ENCODE measurements at regions not wholly inside any gene's neighbourhood (a gene's known extent, or its start where the extent isn't known, plus 50 kb on each side); places are given as distances from the start of the nearest gene placed in this dataset.

GRCh38 chr3:72434296-72434695 lies 413.9 kb downstream of the SHQ1 start:
- H3K9ac ChIP-seq = no peak overlapping the region
- no peak overlapping the region for H3K4me2 ChIP-seq
- CTCF ChIA-PET = interaction anchor here (0.6 kb wide), 1 partner anchor 267 kb away, joined by 3 read pairs; no protein-coding TSS in a partner anchor
- H3K79me2 ChIP-seq (ENCODE audit: insufficient read depth) = peaks cover 90% of the 10 kb centered on the region
- peaks cover 0 to 5% of the 10 kb centered on the region in 2 experiments; a peak in 2 of 4 replicates for H3K4me1 ChIP-seq (ENCODE audit: control insufficient read depth in 1 of 2, insufficient read depth in 2 of 2, low read depth in 1 of 2, low read length in 1 of 2)
- no peaks in the 10 kb centered on the region for H3K9me2 ChIP-seq
- H3K27ac ChIP-seq (ENCODE audit: low read depth in 2 of 2, low read length in 1 of 2) = no peak overlapping the region
- TF ChIP-seq, protein P1, sequence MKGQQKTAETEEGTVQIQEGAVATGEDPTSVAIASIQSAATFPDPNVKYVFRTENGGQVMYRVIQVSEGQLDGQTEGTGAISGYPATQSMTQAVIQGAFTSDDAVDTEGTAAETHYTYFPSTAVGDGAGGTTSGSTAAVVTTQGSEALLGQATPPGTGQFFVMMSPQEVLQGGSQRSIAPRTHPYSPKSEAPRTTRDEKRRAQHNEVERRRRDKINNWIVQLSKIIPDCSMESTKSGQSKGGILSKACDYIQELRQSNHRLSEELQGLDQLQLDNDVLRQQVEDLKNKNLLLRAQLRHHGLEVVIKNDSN (IDR thresholded peaks at IDR 0.05; ENCODE audit: borderline replicate concordance, low read depth) = no peak
- TF ChIP-seq MAX (IDR thresholded peaks at IDR 0.05; ENCODE audit: low read depth) (no peak), USF2 (IDR thresholded peaks at IDR 0.05; ENCODE audit: borderline replicate concordance, low read depth, low read length) (no peak), PBX3 (IDR thresholded peaks at IDR 0.05) (no peak), EZH2phosphoT487 (IDR thresholded peaks at IDR 0.05; ENCODE audit: borderline replicate concordance, low read depth) (no peak), TCF12 (IDR thresholded peaks at IDR 0.05) (no peak), FOXJ3 (CRISPR knock-in tag; IDR thresholded peaks at IDR 0.05) (no peak), POLR2AphosphoS5 (IDR thresholded peaks at IDR 0.05; ENCODE audit: low read depth, low read length) (no peak), NFIC (IDR thresholded peaks at IDR 0.05; ENCODE audit: borderline replicate concordance) (no peak), GABPA (IDR thresholded peaks at IDR 0.05; ENCODE audit: low read depth) (no peak), CHD2 (IDR thresholded peaks at IDR 0.05; ENCODE audit: low read length, partially characterized antibody) (no peak), TEAD4 (IDR thresholded peaks at IDR 0.05; ENCODE audit: borderline replicate concordance, insufficient read depth) (no peak), REST (IDR thresholded peaks at IDR 0.05; ENCODE audit: low read depth, low read length) (no peak), ZBTB33 (IDR thresholded peaks at IDR 0.05; ENCODE audit: borderline replicate concordance, low read depth) (no peak), GATA2 (CRISPR knock-in tag; IDR thresholded peaks at IDR 0.05) (no peak)
- no peaks in the 10 kb centered on the region for H3F3A ChIP-seq (replicated peaks; ENCODE audit: insufficient read depth)
- DNase-seq = no peak
- peaks cover 91% of the 10 kb centered on the region for H4K20me1 ChIP-seq (ENCODE audit: insufficient read depth)
- POLR2A ChIA-PET = no interaction called here
- no peak overlapping the region for H2AFZ ChIP-seq (ENCODE audit: low read depth)
- H3K36me3 ChIP-seq (replicated peaks in 1 of 2; ENCODE audit: control insufficient read depth in 1 of 2, insufficient read depth in 2 of 2, low read length in 1 of 2) = peaks cover 6 to 13% of the 10 kb centered on the region in 2 experiments
- no peak overlapping the region for H3K4me3 ChIP-seq (ENCODE audit: low read depth in 2 of 2, low read length in 1 of 2)
- H3K27me3 ChIP-seq (ENCODE audit: insufficient read depth) = no peaks in the 10 kb centered on the region
- H3K9me3 ChIP-seq = no peaks in the 10 kb centered on the region
- WGBS (ENCODE audit: low lambda C conversion rate) = 63% methylated on average over 1 of the region's 1 CpG
